Brain microvascular endothelial cell (primary cell): ENCODE measurements at regions not wholly inside any gene's neighbourhood (a gene's known extent, or its start where the extent isn't known, plus 50 kb on each side); places are given as distances from the start of the nearest gene placed in this dataset.

Source experiments
- DNase-seq: peaks from one replicate; pipeline ENCODE4 v3.0.0-alpha.2; 2020
- H3K27ac ChIP-seq: fragments of 250-450 bp; sonication (Bioruptor Pico); 2 replicates; pipeline ENCODE4 v1.5.1; 2020; ENCODE audit warnings: mild to moderate bottlenecking, moderate library complexity
- H3K27me3 ChIP-seq: fragments of 250-450 bp; sonication (Bioruptor Pico); replicated peaks from 2 replicates; pipeline ENCODE4 v1.5.1; 2020; ENCODE audit warnings: mild to moderate bottlenecking
- H3K36me3 ChIP-seq: fragments of 250-450 bp; sonication (Bioruptor Pico); replicated peaks from 2 replicates; pipeline ENCODE4 v1.5.1; 2020; ENCODE audit warnings: mild to moderate bottlenecking
- H3K4me3 ChIP-seq: 2 replicates; pipeline ENCODE4 v1.5.1; 2011; ENCODE audit warnings: low read depth, mild to moderate bottlenecking, control low read depth, low read length, moderate library complexity
- CTCF ChIP-seq: IDR thresholded peaks from 2 replicates; pipeline ENCODE4 v1.5.1; 2011; ENCODE audit warnings: low read depth, mild to moderate bottlenecking, moderate library complexity, low read length, control low read depth, inconsistent platforms; ENCODE audit errors: missing control alignments
- in situ Hi-C: cut with HindIII; loops from 2 replicates; pipeline ENCODE4 v1.10.0; 2017; ENCODE audit warnings: low sequenced_read_pairs, low pct_ligation_motif_present

- H3K4me3 ChIP-seq, result no peak overlapping the region
Observed at GRCh38 chr2:6203291-6203959, 511.2 kb downstream of the SOX11 start.

GRCh38 chr2:6206882-6207281, 514.7 kb downstream of the SOX11 start:
- DNase-seq, result no peak
- Histone ChIP-seq H3K36me3 (no peaks in the 10 kb centered on the region), H3K4me3 (no peak overlapping the region), H3K27ac (no peak overlapping the region), H3K27me3 (no peaks in the 10 kb centered on the region)
- no peak for TF ChIP-seq CTCF
- in situ Hi-C loops, result no loop called here

More at GRCh38 chr2:6203291-6203959, 511.2 kb downstream of the SOX11 start:
- Histone ChIP-seq H3K27me3 (no peaks in the 10 kb centered on the region), H3K36me3 (no peaks in the 10 kb centered on the region), H3K27ac (no peak overlapping the region)
- no peak for TF ChIP-seq CTCF
- DNase-seq, result no peak
- in situ Hi-C loops, result no loop called here

DNA sequence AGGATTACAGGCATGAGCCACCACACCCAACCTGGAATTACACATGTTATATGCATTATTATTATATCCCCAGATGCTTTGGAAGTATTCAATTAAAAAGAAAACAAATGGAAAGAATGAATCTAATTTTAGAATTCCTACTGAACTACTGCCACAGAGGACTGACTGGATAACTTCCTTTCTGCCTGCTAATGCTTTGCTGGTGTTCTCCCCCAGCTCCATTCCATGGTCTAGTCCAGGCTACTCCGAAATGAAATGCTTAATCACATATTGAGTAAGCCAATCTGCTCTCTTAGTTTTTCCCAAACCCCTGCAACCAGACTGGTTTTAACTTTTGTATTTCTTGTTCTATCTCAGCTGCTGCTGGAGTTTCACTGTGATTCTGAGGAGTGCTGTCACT, 519.1 kb downstream of the SOX11 start:
- H3K27ac ChIP-seq, result no peak overlapping the region
- no peaks in the 10 kb centered on the region for H3K27me3 ChIP-seq
- H3K4me3 ChIP-seq, result no peak overlapping the region
- no peaks in the 10 kb centered on the region for H3K36me3 ChIP-seq
- in situ Hi-C loops, result no loop called here
- TF ChIP-seq CTCF, result no peak
- DNase-seq, result no peak

DNA sequence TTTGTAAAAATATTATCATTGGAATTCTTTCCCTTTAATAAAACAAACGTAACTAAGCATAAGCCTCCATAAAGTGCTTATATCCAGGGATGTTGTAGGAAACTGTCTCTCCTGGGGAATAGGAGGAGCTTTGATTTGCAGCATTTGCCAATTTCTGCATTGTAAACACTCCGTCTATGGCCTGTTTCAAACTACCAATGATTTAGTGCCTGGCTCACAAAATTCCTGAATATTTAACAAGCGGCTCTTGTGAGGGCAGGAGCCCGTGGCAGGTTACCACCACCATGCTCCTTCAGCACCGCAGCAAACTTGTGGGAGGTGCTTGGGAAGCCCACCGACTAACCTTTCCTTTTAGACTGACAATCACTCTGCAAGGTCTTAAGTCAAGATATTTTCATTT, 520.3 kb downstream of the SOX11 start:
- H3K36me3 ChIP-seq, result no peaks in the 10 kb centered on the region
- in situ Hi-C loops, result no loop called here
- DNase-seq, result no peak
- no peak for TF ChIP-seq CTCF
- no peak overlapping the region for H3K4me3 ChIP-seq
- H3K27ac ChIP-seq, result no peak overlapping the region
- no peaks in the 10 kb centered on the region for H3K27me3 ChIP-seq

DNA sequence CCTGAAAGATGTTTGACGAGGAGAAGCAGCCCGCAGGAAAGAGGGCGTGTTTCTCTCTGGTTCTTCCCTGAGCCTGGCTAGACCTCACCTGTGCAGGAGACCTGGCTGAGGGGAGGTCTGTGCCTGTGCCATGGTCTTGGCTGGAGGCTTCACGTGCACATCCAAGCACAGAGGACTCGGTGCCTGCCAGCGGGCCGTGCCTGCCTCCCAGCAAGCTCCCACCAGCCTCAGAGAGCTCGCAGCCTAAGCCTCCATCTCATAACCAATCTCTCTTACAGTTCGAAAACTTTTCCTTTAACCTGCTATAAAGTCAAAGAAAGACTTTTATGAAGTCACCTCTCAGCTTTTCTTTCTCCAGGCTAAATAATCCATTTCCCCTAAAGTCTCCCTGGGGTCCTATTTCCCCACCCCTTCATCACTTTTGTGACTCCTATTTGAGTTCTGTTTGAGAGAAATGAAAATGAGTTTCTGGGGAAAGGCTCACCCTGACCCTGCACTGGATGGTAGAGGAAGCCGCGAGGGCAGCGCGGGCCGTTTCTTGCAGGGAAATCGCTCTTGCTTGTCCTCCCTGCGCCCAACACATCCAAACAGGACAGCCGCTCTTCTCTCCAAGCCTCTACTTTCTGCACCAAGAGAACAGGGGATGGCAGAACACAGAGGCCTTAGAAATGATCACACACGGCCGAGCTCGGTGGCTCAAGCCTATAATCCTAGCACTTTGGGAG, 521.0 kb downstream of the SOX11 start:
- in situ Hi-C loops, result no loop called here
- no peak for TF ChIP-seq CTCF
- no peak for DNase-seq
- no peak overlapping the region for H3K27ac ChIP-seq
- no peak overlapping the region for H3K4me3 ChIP-seq
- no peaks in the 10 kb centered on the region for H3K27me3 ChIP-seq
- no peaks in the 10 kb centered on the region for H3K36me3 ChIP-seq
